ENCODE measurements at regions not wholly inside any gene's neighbourhood (a gene's known extent, or its start where the extent isn't known, plus 50 kb on each side); places are given as distances from the start of the nearest gene placed in this dataset.

DNA sequence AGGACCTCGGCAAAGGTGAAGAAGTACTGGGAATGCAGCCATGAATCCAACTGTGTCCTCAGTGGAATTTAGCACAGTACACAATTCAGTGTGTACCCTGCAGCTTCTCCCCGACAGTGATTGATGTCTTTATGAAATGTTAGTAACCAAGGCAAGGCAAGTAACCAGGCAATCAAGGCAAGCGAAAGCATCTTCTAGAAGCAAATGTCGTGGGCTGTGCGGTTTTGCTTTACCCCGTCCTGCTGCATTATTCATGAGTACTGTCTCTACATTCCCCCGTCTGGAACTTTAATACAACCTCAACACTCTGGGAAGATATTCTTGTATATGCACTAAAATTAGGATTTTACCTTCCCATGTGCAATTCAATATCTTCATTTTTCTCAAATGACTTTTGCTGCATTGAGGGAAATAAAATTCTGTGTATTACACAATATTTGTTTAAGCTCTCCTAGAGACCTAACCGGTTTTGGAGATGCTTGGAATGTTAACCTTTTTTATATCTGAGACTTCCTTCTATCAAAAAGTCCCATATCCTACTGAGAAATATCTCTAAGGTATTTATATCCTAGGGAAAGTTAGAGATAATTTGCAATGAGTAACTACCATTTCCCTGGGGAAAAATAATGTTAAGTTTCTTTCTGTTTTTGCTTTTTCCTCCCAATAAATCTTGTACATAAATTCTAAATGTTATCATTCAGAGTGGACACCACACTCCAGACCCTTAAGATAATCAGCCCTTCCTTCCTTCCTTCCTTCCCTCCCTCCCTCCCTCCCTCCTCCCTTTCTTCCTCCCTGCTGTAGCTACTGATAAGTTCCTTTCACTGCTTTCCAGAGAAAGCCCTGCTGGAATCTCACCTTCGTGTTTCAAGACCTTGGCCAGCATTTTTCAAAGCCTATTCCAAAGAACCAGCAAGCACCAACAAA, 51.9 kb upstream of the ADORA2B start:
- intact Hi-C loops (cut with DNase I): no loop called here

GRCh38 chr17:15893658-15894024, 51.3 kb upstream of the ADORA2B start:
- H3K36me3 ChIP-seq: no peaks in the 10 kb centered on the region
- WGBS: 50% methylated on average over 2 of the region's 2 CpGs
- H3K4me3 ChIP-seq: no peak overlapping the region
- H3K27me3 ChIP-seq: no peaks in the 10 kb centered on the region
- peaks cover 0 to 18% (median 14%) of the 10 kb centered on the region in 4 donors for H3K4me1 ChIP-seq
- TF ChIP-seq POLR2A (IDR thresholded peaks at IDR 0.05; ENCODE audit: low read depth) (no peak), POLR2AphosphoS5 (IDR thresholded peaks at IDR 0.05) (no peak), EP300 (IDR thresholded peaks at IDR 0.05) (no peak)
- TF ChIP-seq, protein P1, sequence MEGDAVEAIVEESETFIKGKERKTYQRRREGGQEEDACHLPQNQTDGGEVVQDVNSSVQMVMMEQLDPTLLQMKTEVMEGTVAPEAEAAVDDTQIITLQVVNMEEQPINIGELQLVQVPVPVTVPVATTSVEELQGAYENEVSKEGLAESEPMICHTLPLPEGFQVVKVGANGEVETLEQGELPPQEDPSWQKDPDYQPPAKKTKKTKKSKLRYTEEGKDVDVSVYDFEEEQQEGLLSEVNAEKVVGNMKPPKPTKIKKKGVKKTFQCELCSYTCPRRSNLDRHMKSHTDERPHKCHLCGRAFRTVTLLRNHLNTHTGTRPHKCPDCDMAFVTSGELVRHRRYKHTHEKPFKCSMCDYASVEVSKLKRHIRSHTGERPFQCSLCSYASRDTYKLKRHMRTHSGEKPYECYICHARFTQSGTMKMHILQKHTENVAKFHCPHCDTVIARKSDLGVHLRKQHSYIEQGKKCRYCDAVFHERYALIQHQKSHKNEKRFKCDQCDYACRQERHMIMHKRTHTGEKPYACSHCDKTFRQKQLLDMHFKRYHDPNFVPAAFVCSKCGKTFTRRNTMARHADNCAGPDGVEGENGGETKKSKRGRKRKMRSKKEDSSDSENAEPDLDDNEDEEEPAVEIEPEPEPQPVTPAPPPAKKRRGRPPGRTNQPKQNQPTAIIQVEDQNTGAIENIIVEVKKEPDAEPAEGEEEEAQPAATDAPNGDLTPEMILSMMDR (IDR thresholded peaks at IDR 0.05): no peak
- DNase-seq (ENCODE audit: extremely low spot score): no peak
- H3K27ac ChIP-seq (replicated peaks in 1 of 4): no peak overlapping the region
- intact Hi-C loops (cut with DNase I): no loop called here
- no peaks in the 10 kb centered on the region for H3K9me3 ChIP-seq

More for the DNA sequence above, 51.9 kb upstream of the ADORA2B start:
- DNase-seq (ENCODE audit: extremely low spot score): no peak
- Histone ChIP-seq H3K4me3 (no peak overlapping the region), H3K36me3 (no peaks in the 10 kb centered on the region), H3K4me1 (peaks cover 0 to 18% (median 14%) of the 10 kb centered on the region in 4 donors), H3K27ac (replicated peaks in 1 of 4) (no peak overlapping the region), H3K9me3 (no peaks in the 10 kb centered on the region), H3K27me3 (no peaks in the 10 kb centered on the region)
- WGBS: 50% methylated on average over 9 of the region's 9 CpGs
- TF ChIP-seq POLR2A (IDR thresholded peaks at IDR 0.05; ENCODE audit: low read depth) (no peak), POLR2AphosphoS5 (IDR thresholded peaks at IDR 0.05) (no peak), EP300 (IDR thresholded peaks at IDR 0.05) (no peak)
- TF ChIP-seq, protein P1 (IDR thresholded peaks at IDR 0.05): no peak

- 87% methylated on average over 5 of the region's 5 CpGs for WGBS
- no peak for DNase-seq (ENCODE audit: extremely low spot score)
- Histone ChIP-seq H3K27ac (replicated peaks in 1 of 4) (no peak overlapping the region), H3K4me1 (peaks cover 0 to 18% (median 14%) of the 10 kb centered on the region in 4 donors), H3K27me3 (no peaks in the 10 kb centered on the region), H3K4me3 (no peak overlapping the region), H3K9me3 (no peaks in the 10 kb centered on the region), H3K36me3 (no peaks in the 10 kb centered on the region)
- intact Hi-C loops (cut with DNase I): no loop called here
- no peak for TF ChIP-seq POLR2AphosphoS5 (IDR thresholded peaks at IDR 0.05)
- TF ChIP-seq EP300 (IDR thresholded peaks at IDR 0.05): no peak
- TF ChIP-seq POLR2A (IDR thresholded peaks at IDR 0.05; ENCODE audit: low read depth): no peak
- TF ChIP-seq, protein P1 (IDR thresholded peaks at IDR 0.05): no peak
These were observed 50.7 kb upstream of the ADORA2B start for GRCh38 chr17:15894258-15894657.

- no peaks in the 10 kb centered on the region for H3K27me3 ChIP-seq
- no peaks in the 10 kb centered on the region for H3K9me3 ChIP-seq
- no peak overlapping the region for H3K27ac ChIP-seq (replicated peaks in 1 of 4)
- H3K4me1 ChIP-seq: peaks cover 0 to 18% (median 14%) of the 10 kb centered on the region in 4 donors
- intact Hi-C loops (cut with DNase I): no loop called here
- no peak overlapping the region for H3K4me3 ChIP-seq
- DNase-seq (ENCODE audit: extremely low spot score): no peak
- TF ChIP-seq POLR2AphosphoS5 (IDR thresholded peaks at IDR 0.05) (no peak), EP300 (IDR thresholded peaks at IDR 0.05) (no peak), POLR2A (IDR thresholded peaks at IDR 0.05; ENCODE audit: low read depth) (no peak)
- TF ChIP-seq, protein P1 (IDR thresholded peaks at IDR 0.05): no peak
- no peaks in the 10 kb centered on the region for H3K36me3 ChIP-seq
- WGBS: 94% methylated on average over 12 of the region's 12 CpGs
These were observed 49.8 kb upstream of the ADORA2B start for GRCh38 chr17:15894913-15895658.
